GM21423 (cell line): ENCODE measurements at regions not wholly inside any gene's neighbourhood (a gene's known extent, or its start where the extent isn't known, plus 50 kb on each side); places are given as distances from the start of the nearest gene placed in this dataset.

Experiments
- ATAC-seq: cut with Tn5 transposase; IDR thresholded peaks from one replicate; pipeline ENCODE4 v1.9.1; 2021; ENCODE audit warnings: mild to moderate bottlenecking, moderate library complexity; ENCODE audit not compliant: unreplicated experiment

- peak; percentile 93 for ATAC-seq
Measured at GRCh38 chr11:88231894-88232482, 56.7 kb upstream of the RAB38 start.

GRCh38 chr11:88229303-88229702, 54.1 kb upstream of the RAB38 start:
- ATAC-seq, result no peak
